ENCODE measurements at regions not wholly inside any gene's neighbourhood (a gene's known extent, or its start where the extent isn't known, plus 50 kb on each side); places are given as distances from the start of the nearest gene placed in this dataset.

DNA sequence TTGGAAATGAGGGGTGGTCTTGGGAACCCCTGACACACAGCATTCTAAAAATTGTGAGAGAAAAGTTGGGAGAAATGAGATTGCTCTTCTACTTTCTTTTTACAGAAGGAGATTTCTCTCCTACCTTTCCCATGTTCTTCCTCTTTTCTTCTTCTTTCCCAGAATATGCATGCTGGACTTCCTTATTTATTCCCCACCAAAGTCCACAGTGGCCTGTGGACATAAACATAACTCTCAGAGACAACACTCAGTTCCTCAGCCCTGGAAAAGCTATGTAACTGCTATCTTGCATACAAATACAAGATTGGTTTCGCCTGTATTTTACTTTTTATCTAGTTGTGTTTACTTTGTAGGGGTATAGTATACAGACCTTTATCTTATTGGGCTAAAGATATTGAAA, 54.6 kb upstream of the C1GALT1 start:
- DNase-seq = no peak

DNA sequence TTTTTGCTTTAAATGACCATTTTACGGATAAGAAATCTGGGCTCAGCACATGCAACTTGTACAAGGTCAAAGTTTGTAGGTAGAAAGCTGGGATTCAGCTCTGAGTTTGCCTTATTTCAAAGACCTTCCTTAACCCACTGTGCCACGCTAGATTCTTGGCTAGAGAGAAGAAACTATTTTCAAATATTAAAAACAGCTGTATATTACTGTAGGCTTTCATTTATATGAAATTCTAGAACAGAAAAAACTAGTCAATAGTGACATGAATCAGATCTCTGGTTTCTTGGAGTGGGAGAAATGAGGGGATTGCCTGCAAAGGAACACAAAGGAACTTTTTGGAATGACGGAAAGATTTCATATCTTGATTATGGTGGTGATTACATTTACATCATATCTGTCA, 53.0 kb upstream of the C1GALT1 start:
- no peak for DNase-seq

DNA sequence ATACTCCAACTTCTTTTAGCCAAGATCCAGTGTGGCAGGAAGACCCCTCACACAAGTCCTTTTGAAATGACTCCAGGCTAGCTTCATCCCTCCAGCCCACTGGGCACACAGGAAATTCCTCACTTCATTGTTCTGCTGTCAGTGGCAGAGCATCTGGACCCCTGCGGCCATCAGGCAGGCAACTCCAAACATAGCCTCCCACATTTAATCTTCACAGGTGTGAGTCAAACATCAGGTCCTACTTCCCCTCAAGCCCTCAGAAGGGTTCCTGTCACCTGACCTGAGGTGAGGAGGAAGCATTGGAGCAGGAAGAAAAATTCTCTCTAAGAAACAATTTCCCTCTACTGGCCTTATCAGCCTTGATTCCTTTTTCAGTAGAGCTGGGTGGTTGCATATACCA, 51.1 kb upstream of the C1GALT1 start:
- no peak for DNase-seq
